Vagina (tissue), 2 donors: ENCODE measurements at regions not wholly inside any gene's neighbourhood (a gene's known extent, or its start where the extent isn't known, plus 50 kb on each side); places are given as distances from the start of the nearest gene placed in this dataset.

Source experiments
- POLR2A ChIP-seq, 2 donors: fragments of 450-650 bp; IDR thresholded peaks; one replicate each; pipeline ENCODE4 v1.6.1; 2017; ENCODE audit warnings: antibody characterized with exemption in 2 of 2, mild to moderate bottlenecking in 2 of 2, moderate library complexity in 2 of 2
- POLR2AphosphoS5 ChIP-seq, 2 donors: sonication (generic); formaldehyde crosslinking; IDR thresholded peaks; one replicate each; pipeline ENCODE4 v1.9.0; 2017; ENCODE audit warnings: antibody characterized with exemption in 2 of 2, mild to moderate bottlenecking in 2 of 2, low read depth in 1 of 2; ENCODE audit not compliant: insufficient read depth in 1 of 2
- TF ChIP-seq, protein P1 (sequence below), 3 experiments: fragments of 450-650 bp in 2 of 3; fragments of 200-600 bp in 1 of 3; sonication (generic) in 1 of 3; IDR thresholded peaks; one replicate each; pipeline ENCODE4 v1.5.1; 2017 to 2019; ENCODE audit warnings: antibody characterized with exemption in 3 of 3, mild to moderate bottlenecking in 2 of 3, moderate library complexity in 2 of 3

DNA sequence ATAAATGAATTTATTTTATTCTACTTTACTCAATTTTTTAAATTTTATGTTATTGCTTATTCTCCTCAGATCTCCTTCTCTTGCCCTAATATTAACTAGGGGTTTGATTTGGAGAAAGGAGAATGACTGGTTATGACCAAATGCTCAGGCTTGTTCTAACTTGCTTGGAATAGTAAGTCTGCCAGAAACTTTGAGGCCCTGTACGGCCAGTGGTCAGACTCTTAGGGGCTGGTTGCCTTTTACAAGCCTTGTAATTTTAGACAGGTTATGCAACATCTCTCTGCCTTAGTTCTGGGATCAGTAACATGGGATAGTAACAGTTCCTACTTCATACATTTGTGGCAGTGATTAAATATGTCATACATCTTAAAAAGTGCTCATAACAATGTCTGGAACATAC is 279.5 kb downstream of the DUSP10 start:
- TF ChIP-seq, protein P1, sequence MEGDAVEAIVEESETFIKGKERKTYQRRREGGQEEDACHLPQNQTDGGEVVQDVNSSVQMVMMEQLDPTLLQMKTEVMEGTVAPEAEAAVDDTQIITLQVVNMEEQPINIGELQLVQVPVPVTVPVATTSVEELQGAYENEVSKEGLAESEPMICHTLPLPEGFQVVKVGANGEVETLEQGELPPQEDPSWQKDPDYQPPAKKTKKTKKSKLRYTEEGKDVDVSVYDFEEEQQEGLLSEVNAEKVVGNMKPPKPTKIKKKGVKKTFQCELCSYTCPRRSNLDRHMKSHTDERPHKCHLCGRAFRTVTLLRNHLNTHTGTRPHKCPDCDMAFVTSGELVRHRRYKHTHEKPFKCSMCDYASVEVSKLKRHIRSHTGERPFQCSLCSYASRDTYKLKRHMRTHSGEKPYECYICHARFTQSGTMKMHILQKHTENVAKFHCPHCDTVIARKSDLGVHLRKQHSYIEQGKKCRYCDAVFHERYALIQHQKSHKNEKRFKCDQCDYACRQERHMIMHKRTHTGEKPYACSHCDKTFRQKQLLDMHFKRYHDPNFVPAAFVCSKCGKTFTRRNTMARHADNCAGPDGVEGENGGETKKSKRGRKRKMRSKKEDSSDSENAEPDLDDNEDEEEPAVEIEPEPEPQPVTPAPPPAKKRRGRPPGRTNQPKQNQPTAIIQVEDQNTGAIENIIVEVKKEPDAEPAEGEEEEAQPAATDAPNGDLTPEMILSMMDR (IDR thresholded peaks at IDR 0.05), result no peak
- TF ChIP-seq POLR2AphosphoS5 (IDR thresholded peaks at IDR 0.05; ENCODE audit: insufficient read depth in 1 of 2, low read depth in 1 of 2) (no peak), POLR2A (IDR thresholded peaks at IDR 0.05) (no peak)
